ENCODE measurements at regions not wholly inside any gene's neighbourhood (a gene's known extent, or its start where the extent isn't known, plus 50 kb on each side); places are given as distances from the start of the nearest gene placed in this dataset.
"Not testable (repeated sequence)": the region's sequence is repeated elsewhere in the genome, so short reads cannot be mapped to it uniquely, and the experiment has no call there.

DNA sequence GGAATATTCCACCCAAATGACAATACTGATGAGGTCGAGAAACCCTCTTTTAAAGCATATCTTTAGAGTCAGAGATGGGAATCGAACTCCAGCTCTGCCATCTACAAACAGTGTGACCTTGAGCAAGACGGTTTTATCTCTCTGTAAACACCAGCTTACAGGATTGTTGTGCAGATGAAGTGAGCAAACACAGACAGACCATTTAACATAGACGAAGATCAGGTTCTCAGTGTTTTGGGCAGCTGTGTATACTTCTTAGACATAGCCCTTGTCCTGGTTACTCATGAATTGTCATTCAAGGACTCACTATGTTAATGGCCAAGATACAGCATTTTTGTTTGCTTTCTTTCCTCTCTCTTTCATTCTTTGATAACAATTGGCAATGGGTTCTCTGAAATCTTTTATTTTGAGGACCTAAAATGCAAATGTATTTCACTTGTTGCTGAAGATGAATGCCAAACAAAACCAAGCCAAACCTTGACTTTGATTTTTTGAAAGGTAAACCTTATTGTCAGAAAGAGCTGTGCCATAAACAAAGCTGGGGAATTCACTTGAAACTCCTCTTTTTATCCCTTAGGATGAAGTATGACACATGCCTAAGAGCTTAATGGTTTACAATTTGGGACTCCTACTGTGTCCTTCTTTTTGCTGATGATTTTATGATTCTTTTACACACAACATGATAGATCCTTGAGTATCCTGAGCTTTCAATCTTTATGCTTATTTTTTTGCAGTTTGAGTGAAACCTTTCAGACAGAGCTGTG is 250.0 kb upstream of the PDZRN3 start:
- no peak for DNase-seq (ENCODE audit: low spot score)

DNA sequence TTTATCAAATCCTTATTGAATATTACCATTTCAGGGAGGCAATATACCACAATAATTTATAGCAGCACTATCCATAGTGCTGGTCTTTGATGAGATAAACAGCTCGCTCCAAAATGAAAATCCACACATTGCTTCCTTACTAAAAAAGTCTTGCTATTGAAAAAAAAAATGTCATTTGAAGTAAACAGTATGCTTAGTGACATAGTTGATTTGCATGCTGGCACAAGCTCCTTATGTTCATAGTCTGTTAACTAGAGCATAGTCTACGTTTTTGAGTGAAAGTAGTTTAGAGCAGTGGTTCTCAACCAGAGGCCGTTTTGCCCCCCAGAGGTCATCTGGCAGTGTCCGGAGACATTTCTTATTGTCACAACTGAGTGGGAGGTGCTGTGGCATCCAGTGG is 249.4 kb upstream of the PDZRN3 start:
- DNase-seq (ENCODE audit: low spot score), result no peak

DNA sequence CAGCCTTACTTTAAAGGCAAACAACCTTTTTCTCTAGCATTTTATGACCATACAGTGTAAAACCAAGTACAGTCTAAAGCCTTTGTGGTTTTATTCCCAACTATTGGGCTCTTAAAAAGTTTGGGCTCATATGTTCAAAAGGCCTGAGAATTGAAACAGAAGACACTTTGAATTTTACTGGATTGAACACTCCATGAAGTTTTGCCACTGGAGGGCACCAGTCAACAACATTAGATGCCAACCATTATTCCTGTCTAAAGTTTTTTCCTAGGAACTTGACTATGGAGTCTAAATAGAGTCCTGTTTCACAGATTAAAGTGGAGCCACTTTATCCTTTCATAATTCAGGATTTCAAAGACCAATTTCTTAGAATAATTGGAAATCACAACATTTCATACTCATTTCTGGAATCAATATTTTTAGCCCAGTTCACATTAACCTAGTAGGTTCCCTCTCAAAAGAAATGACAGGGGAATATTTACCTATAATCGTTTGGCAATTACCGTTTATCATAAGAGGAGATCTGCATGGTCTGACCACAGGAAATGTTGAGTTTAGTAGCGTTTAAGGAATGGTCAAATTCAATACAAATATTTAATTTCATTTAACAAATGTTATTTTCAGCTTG is 244.1 kb upstream of the PDZRN3 start:
- DNase-seq (ENCODE audit: low spot score), result peak; percentile 42

- no peak for DNase-seq (ENCODE audit: low spot score)
Observed at GRCh38 chr3:73867524-73867923, 242.8 kb upstream of the PDZRN3 start.

DNA sequence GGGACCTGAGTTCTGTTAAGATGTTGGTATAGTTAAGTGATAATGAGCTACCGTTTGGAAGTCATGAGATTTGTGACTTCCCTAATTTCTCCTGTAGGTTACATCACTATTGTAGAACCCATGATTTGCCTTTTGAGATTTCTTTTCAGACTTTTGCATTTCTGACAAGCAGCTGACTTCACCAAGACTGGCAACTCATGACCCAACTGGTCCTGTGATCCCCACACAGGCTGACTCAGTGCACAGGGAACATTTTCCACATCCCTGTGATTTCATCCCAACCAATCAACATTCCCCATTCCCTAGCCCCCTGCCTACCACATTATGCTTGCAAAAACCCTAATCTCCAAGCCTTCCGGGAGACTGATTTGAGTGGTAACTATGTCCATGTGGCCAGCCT is 242.1 kb upstream of the PDZRN3 start:
- DNase-seq (ENCODE audit: low spot score), result no peak

DNA sequence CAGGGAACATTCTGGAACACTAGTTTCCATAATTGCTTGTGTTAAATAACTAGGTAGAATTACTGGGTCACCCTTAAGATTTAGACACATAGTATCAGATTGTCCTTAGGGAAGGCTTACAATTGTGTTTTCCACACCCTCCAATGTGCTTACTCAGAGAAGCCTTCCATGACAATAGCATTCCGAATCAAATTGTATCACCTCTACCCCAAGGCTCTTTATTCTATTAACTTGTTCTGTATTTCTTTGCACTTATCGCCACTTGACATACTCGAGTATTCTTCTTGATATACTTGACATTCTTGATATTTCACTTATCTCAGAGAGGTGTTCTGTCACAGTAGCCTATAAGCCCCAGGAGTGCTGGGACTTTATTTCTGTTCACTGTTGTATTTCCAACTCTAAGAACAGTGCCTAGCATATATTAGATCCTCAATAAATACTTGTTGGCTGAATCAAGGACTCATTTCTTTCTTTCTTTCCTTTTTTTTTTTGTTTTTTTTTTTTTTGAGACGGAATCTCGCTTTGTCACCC is 238.9 kb upstream of the PDZRN3 start:
- no peak for DNase-seq (ENCODE audit: low spot score)

- no peak for DNase-seq (ENCODE audit: low spot score)
Observed at GRCh38 chr3:73855813-73856212, 231.1 kb upstream of the PDZRN3 start.

- peak; percentile 50 for DNase-seq (ENCODE audit: low spot score)
Observed at GRCh38 chr3:73848173-73848906, 223.6 kb upstream of the PDZRN3 start.

DNA sequence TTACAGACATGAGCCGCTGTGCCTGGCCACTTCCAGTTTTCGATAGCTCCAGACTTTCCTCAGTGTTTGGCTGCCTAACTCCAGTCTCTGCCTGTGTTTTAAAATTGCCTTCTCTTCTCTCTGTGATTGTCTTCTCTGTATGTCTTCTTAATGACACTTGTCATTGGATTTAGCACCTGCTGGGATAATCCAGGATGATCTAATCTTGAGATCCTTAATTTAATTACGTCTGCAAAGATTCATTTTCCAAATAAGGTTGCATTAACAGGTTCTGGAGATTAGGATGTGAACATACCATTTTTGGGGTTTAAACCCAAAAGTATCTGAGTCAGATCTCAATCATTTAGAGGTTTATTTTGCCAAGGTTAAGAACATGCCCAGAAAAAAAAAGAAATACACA is 222.2 kb upstream of the PDZRN3 start:
- peak; percentile 87 for DNase-seq (ENCODE audit: low spot score)

DNA sequence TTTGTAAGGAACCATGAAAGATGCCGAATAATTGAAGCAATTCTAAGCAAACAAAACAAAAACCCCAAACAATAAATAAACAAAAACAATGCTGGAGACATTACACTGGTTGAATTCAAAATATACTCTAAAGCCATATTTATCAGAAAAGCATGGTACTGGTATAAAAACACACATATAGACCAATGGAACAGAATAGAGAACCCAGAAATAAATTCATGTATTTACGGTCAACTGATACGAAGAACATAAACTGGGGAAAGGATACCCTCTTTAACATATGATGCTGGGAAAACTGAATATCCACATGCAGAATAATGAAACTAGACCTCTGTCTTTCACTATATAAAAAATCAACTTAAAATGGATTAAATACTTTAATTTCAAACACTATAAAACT is 214.3 kb upstream of the PDZRN3 start:
- no peak for DNase-seq (ENCODE audit: low spot score)

DNA sequence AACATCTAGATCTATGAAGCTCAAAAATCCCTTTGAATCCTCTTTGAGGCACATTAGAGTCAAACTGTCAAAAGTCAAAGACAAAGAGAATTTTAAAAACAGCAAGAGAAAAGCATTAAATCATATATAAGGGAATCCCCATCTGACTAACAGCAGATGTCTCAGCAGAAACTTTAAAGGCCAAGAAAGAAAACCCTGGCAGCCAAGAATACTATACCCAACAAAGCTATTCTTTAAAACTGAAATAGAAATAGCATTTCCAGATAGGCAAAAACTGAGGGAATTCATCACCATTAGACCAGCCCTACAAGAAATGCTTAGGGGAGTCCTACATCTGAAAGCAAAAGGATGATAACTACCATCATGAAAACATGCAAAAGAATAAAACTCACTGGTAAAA is 211.2 kb upstream of the PDZRN3 start:
- DNase-seq (ENCODE audit: low spot score), result no peak

- DNase-seq (ENCODE audit: low spot score), result no peak
Observed at GRCh38 chr3:73832426-73832825, 207.7 kb upstream of the PDZRN3 start.

DNA sequence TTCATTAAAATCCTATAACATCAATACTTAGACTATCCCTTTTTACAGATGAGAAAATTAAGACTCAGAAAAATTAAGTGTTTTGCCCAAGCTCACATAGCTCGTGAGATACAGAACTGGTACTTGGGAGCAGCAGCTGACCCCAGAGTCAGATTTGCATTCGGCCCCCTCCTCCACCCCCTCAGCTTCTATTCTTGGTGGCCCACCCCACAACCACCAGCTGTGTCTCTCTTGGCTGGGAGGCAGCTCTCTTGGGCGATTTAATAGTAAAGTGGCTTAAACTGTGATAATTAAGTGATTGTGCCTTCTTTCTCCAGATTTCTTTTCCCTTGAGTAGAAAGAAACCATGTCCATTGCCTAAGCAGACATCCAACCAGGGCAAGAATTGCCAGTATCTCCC is 203.6 kb upstream of the PDZRN3 start:
- no peak for DNase-seq (ENCODE audit: low spot score)

GRCh38 chr3:73827725-73828211 is 203.0 kb upstream of the PDZRN3 start:
- DNase-seq (ENCODE audit: low spot score), result no peak

DNA sequence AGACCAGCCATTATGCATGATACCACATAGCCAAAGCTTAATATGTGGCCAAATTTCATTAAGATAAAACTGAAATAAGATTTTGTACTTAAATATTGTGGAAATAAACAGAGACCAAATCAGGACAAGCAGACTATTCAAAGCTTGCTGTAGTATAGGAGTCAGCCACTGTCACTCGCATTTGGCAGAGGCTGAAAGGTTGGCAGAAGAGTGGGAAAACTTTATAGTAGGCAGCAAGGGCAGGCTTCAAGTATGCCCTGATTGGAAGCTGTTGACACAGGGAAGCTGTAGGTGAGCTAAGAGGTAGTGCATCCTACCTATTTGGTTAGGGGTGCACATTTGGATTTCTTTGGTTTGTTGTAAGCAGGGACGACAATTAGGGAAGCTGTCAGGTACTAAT is 202.5 kb upstream of the PDZRN3 start:
- no peak for DNase-seq (ENCODE audit: low spot score)

- not testable (repeated sequence) for DNase-seq (ENCODE audit: low spot score)
Observed at GRCh38 chr3:73820896-73821295, 196.2 kb upstream of the PDZRN3 start.

- DNase-seq (ENCODE audit: low spot score), result no peak
Observed at GRCh38 chr3:73820431-73820830, 195.7 kb upstream of the PDZRN3 start.

DNA sequence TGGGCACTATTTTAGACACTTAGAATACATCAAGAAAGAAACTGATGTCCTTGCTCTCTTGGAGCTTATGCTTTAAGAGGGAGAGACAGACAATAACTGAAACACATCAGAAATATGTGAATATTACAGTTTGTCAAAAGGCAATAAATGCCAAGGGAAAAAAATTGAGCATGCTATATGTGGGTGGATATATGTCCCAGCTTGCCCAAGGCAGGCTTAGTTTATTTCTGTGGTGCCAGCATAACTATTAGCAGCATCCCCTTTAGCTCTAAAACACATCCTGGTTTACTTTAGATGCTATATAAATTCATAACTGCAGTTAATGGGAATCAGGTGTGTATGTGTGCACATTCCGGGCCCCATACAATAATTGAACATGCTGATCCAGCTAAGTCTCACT is 191.2 kb upstream of the PDZRN3 start:
- no peak for DNase-seq (ENCODE audit: low spot score)

GRCh38 chr3:73813692-73814292 is 189.1 kb upstream of the PDZRN3 start:
- DNase-seq (ENCODE audit: low spot score), result no peak

- DNase-seq (ENCODE audit: low spot score), result peak; percentile 53
Observed at GRCh38 chr3:73813291-73813690, 188.6 kb upstream of the PDZRN3 start.

- no peak for DNase-seq (ENCODE audit: low spot score)
Observed at GRCh38 chr3:73812054-73812453, 187.3 kb upstream of the PDZRN3 start.
